Cerebellar cortex (tissue), 1 donor: ENCODE measurements at regions not wholly inside any gene's neighbourhood (a gene's known extent, or its start where the extent isn't known, plus 50 kb on each side); places are given as distances from the start of the nearest gene placed in this dataset.

Experiments used
- DNase-seq: peaks from one replicate; pipeline ENCODE4 v3.0.0-alpha.2; 2015; ENCODE audit warnings: low spot score

DNA sequence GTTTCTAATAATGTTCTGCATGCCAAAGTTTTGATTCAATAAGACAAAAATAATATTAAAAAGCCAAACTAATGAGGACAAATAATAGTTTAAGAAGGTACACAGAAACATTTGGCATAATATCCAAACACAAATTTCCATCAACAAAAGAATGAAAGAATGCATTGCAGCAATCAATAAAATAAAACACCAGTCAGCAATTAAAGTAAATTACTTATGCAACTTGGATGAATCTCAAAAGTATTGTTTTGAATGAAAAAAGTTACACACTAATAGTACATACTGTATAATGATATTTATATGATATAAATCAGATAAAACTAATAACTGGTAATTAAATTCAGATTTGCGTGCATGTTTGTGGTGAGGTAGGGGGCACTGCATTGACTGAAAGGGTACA is 285.5 kb upstream of the PCDH10 start:
- no peak for DNase-seq

DNA sequence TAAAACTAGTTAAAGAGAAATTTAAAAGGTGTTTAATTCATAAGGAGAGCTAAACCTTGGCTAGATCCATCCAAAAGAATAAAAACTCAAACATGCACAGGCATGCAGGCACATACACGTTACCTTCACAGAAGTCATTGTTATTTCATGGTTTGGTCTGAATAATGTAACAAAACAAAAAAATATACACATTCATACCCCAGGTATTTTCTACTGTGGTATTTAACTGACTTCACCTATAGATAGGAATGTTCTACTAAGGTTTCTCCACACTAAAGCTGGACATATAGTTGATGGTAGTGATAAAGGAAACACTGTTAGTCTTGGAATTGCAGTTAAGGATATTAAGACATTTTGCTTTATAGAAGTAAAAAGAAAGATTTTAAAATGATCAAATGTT is 283.6 kb upstream of the PCDH10 start:
- no peak for DNase-seq

GRCh38 chr4:132865922-132866321 is 283.2 kb upstream of the PCDH10 start:
- no peak for DNase-seq

DNA sequence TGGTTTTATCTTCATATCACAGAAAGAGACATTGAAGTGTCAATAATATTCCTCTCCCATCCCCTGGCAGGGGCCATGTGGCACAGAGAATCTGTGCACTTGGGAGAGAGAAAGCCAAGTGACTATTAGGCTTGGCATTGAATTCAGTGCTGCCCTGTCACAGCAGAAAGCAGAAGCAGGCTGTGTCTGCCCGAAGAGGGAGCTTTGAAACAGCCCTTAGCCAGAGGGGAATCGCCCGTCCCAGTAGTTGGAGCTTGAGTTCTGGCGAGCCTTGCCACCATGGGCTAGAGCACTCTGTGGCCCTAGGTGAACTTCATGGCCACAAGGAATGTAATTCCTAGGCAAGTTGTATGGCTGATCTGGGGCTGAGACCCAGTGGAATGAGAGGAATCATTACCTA is 282.5 kb upstream of the PCDH10 start:
- no peak for DNase-seq

DNA sequence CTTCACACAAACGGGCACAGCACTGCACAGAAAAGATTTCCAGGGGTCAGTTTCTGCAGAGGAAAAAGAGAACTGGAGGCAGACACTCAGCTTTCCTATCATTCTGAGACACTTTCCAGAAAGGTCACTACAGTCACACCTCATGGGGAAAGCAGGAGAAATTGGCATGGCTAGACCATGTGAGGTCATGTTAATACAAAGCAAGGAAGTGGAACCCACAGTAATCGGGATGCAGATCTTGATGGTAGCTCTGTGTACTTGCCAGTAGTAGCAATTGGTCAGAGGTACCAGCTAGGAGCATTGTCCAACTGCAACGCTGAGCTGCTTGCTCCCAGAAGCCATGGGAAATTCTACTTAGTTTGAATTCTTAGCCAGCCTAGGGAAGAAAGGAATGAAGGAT is 255.3 kb upstream of the PCDH10 start:
- no peak for DNase-seq

DNA sequence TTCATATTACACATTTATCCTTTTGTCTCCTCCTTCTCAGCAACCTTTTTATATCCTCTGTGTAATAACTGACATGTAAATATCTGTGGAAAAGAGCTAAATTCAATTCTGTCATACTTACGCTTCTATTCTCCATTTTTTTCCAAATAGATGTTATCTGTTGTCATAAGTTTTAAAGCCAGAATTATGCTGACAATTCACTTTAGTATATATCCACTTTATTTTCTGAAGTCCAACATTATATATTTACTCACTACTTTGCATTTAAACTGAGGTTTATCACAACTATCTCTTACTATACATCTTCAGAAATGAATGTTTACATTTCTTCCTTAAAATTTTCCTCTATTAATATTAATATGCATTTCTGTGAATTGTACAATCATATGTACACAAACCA is 247.9 kb upstream of the PCDH10 start:
- no peak for DNase-seq

DNA sequence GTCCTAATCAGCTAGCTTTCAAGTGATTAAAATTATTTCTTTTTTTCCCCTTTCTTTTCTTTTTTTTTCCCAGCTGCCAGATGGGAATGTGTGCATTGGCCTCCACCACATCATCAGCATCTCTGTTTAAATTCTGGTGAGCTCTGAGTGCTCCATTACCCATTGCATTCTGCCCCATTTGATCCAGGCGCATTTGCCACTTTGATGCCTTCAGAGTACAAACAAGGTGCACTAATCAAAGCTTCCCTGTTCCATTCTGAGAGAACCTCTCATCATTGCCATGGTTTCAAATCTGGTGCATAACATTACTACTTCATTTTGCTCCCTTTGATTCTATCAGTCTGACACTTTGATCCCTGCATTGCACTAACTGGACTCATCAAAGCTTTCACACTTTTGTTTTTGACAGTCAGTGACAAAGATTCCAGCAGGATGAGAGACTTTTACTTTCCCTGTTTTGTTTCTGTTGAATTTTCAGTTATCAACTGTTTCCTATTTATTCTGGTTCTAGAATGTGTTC is 238.8 kb upstream of the PCDH10 start:
- no peak for DNase-seq

- DNase-seq = no peak
These were observed 231.0 kb upstream of the PCDH10 start for GRCh38 chr4:132918096-132918495.

DNA sequence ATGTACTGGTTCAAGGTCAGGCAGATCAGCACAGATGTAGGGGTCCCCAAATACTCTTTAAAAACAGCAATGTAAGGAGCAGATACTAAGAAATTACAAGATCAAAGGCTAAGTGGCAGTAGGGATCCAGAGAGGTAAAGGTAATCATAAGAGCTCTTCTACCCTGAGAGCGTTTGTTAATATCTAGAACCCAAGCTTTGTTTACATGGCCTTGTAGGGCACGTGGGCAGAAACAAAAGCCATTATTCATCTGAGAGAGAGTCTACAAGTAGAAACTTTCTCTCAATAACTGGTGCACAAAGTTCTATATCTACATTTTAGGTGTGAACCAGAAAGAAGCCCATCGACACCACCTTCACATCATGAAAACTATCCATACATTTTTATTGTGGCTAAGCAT is 225.6 kb upstream of the PCDH10 start:
- no peak for DNase-seq

DNA sequence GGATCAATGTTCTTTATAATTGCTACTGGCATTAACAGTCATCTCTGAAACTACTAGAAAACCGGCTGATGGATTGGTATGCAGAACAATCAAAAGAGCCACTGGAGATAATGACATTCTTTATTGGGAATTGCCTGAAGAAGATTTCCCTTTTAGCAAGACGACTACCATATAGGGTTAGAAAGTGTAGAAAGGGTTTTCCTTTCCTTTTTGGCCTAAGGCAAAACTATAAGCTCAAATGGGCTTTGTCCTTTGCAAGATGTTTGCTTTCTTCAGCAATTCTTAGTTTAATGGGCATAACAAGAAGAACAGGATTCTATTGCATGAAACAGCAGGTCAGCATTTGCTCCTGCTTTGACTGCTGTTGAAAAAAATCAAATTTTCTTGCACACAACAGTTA is 214.2 kb upstream of the PCDH10 start:
- no peak for DNase-seq

DNA sequence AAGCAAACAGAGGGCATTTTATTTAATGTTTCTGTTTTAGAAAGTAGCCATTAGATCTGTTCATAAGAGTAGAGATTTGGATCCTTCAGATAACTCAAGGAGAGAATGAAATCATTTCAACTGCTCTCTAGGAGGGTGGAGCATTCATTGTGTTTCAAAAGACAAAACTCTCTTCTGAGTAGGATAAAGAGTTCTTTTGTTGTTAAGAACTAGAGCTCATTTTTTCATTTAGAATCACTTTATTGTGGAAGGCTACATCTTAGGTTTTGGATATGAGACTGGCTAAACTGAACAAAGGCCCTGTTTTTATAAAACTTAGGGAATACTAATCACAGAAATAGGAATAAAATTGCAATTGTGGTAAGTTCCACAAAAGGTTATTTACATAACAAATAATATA is 193.9 kb upstream of the PCDH10 start:
- no peak for DNase-seq

GRCh38 chr4:132956962-132957361 is 192.1 kb upstream of the PCDH10 start:
- DNase-seq = no peak

- DNase-seq = no peak
These were observed 190.4 kb upstream of the PCDH10 start for GRCh38 chr4:132958457-132959263.

DNA sequence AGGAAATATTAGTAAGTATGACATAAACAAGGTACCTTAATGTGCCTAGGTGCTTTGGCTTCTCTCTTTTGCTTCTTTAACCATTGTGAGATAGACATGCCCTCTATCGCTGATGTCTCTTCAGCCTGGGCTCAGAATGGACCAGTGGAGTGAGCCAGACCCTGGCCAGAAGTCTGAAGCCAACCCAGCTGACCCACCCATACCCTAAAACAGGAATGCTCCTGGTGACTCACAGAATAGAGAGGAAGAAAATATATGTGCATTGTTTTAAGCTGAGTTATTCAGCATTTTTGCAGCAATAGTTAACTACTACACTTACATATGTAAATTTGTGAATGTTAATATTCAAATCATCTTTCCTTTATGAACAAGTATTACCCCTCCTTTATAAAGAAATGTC is 167.5 kb upstream of the PCDH10 start:
- DNase-seq = no peak

- DNase-seq = no peak
These were observed 166.9 kb upstream of the PCDH10 start for GRCh38 chr4:132982151-132982550.

DNA sequence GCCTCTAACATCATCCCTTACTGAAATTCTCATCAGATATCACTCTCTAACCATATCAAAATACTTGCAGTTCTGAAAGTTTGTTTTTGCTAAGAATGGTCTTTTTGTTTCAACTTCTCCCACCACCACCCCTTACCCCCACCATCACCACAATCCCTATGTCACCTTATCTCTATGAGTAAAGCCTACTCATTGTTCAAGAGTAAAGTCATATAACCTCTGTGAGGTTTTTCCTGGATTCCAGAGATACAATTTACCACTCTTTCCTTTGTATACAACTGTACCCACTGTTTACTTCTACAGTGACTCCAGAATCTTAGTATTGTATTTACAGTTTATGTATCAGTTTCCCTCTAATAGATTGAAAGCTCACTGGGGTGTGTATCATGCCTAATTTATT is 158.0 kb upstream of the PCDH10 start:
- no peak for DNase-seq

DNA sequence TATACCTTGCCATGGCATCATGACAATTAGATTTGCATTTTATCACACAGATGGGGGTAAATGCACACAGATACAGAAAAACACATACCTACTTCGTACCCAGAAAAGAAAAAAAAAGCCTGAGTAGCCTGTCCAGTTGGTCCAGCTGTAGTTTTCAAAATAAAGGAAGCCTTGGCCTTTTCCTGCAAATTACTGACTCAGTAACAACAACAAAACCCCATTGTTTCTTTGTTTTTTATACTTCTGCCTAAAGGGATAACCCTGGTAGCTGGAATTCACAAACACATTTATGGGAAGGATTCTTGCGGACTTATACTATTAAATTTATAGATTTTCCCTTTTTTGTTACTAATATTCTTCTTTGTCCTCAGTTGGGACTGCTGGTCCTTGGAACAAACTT is 156.4 kb upstream of the PCDH10 start:
- DNase-seq = no peak

GRCh38 chr4:132998585-132999230 is 150.4 kb upstream of the PCDH10 start:
- DNase-seq = no peak

- no peak for DNase-seq
These were observed 149.1 kb upstream of the PCDH10 start for GRCh38 chr4:133000012-133000411.

DNA sequence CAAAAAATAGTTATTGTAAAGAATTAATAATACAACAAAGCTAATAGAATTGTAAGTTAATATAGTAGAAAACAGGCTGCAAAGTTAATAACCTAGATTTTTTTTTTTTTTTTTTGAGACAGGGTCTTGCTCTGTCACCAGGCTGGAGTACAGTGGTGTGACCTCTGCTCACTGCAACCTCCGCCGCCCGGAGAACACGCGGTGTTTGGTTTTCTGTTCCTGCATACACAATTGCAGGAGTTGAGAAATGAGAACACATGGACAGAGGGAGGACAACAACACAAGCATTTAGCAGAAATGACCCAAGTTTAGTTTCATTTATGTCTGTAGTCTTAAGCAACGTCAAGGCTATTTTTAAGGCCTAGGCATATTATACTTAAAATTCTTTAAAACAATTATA is 145.9 kb upstream of the PCDH10 start:
- no peak for DNase-seq

DNA sequence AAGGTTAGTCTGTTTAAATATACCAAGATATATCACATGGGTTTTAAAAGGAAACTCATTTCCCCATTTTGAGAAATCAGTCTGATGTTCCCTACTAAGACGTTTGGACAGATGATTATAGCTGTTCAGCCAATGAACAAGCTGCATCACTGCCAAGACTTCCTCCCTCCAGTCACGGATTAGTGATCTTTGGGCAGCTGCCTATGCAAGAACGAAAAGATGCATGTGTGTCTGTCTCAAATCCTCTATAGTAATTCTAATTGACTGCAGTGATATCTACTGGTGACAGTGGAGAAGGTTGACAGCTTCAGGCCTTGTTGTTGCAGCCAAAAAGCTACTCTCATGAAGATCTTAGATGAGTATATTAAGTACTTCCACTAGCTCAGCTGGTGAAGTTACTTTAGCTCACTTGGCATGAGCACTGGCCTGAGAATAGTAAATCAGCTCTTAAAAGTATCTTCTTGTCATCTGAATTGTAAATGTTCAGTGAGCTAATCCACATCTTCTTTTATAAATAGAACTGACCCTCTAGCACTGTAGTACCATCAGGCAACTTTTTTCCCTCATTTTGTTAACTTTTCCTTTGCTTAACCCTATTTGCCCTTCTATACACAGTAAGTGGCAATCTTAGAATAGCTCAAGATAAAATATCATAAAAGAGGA is 134.5 kb upstream of the PCDH10 start:
- DNase-seq = no peak

GRCh38 chr4:133045288-133045687 is 103.8 kb upstream of the PCDH10 start:
- DNase-seq = no peak

DNA sequence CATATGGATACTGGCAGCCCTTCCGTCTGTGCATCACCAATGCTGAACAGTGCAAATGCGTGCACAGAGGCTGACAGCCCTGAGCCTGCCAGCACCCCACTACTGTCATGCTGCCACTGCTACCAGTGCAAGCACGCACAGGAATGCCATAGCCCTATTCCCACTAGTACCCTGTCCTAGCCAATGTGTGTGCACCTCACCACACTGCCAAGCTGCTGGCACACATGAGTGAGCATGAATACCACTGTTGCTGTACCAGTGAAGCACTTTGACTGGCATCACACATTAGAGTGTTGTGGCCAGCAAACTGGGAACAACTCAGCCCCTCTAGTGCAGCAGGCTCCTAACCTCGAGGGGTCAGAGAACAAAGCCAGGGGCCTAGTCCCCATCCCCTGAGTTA is 102.9 kb upstream of the PCDH10 start:
- no peak for DNase-seq
